Amygdala (tissue), 56 donors: ENCODE measurements at regions not wholly inside any gene's neighbourhood (a gene's known extent, or its start where the extent isn't known, plus 50 kb on each side); places are given as distances from the start of the nearest gene placed in this dataset.

ENCODE experiments used
- DNase-seq, 56 donors: peaks; one replicate each; lab custom pipeline; 2025; lab: John Stamatoyannopoulos, UW

GRCh38 chr3:178456621-178457285, 79.5 kb upstream of the KCNMB2 start:
- peak in 2 of 56 donors; percentile 2 to 6 for DNase-seq

- DNase-seq, result no peak
Measured at GRCh38 chr3:178457511-178457910, 78.7 kb upstream of the KCNMB2 start.

GRCh38 chr3:178458313-178459037, 77.8 kb upstream of the KCNMB2 start:
- DNase-seq, result no peak

GRCh38 chr3:178459038-178459410, 77.2 kb upstream of the KCNMB2 start:
- no peak for DNase-seq

GRCh38 chr3:178465260-178466180, 70.7 kb upstream of the KCNMB2 start:
- no peak for DNase-seq

- no peak for DNase-seq
Measured at GRCh38 chr3:178472941-178473340, 63.3 kb upstream of the KCNMB2 start.

GRCh38 chr3:178474526-178474925, 61.7 kb upstream of the KCNMB2 start:
- no peak for DNase-seq

- no peak for DNase-seq
Measured at GRCh38 chr3:178475062-178475461, 61.2 kb upstream of the KCNMB2 start.

- no peak for DNase-seq
Measured at GRCh38 chr3:178476886-178477285, 59.4 kb upstream of the KCNMB2 start.

GRCh38 chr3:178479446-178479845, 56.8 kb upstream of the KCNMB2 start:
- DNase-seq, result no peak

- no peak for DNase-seq
Measured at GRCh38 chr3:178479860-178480259, 56.4 kb upstream of the KCNMB2 start.

GRCh38 chr3:178480274-178480673, 56.0 kb upstream of the KCNMB2 start:
- no peak for DNase-seq

- no peak for DNase-seq
Measured at GRCh38 chr3:178480795-178481194, 55.4 kb upstream of the KCNMB2 start.

GRCh38 chr3:178482981-178483380, 53.3 kb upstream of the KCNMB2 start:
- no peak for DNase-seq

- DNase-seq, result no peak
Measured at GRCh38 chr3:178483704-178484103, 52.5 kb upstream of the KCNMB2 start.

- no peak for DNase-seq
Measured at GRCh38 chr3:178485756-178486155, 50.5 kb upstream of the KCNMB2 start.
